NCI-H446 treated with DMSO at 0.1 percent for 48 hours (cell line): ENCODE measurements at regions not wholly inside any gene's neighbourhood (a gene's known extent, or its start where the extent isn't known, plus 50 kb on each side); places are given as distances from the start of the nearest gene placed in this dataset.
"Not testable (repeated sequence)": the region's sequence is repeated elsewhere in the genome, so short reads cannot be mapped to it uniquely, and the experiment has no call there.

Experiments used
- DNase-seq: peaks from one replicate; lab custom pipeline; 2025; lab: John Stamatoyannopoulos, UW

DNA sequence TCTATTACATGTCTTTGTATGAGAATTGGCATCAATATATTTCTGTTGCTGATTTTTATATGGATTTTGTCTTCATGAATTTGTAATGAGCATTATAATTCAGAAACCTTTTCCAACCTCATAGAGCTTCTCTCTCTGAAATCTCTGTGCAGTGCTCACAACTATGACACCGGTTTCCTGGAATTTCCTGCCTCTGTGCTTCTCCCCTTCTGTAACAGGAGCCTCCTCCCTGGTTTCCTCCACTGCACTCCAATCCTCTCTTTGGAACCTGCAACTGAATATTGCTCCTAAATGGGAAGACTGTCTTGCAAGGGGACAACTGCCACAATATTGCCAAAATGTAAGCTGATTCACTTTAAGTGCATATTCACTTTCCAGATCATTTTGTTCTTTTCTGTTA lies 1147.9 kb downstream of the UQCRFS1 start:
- no peak for DNase-seq

DNA sequence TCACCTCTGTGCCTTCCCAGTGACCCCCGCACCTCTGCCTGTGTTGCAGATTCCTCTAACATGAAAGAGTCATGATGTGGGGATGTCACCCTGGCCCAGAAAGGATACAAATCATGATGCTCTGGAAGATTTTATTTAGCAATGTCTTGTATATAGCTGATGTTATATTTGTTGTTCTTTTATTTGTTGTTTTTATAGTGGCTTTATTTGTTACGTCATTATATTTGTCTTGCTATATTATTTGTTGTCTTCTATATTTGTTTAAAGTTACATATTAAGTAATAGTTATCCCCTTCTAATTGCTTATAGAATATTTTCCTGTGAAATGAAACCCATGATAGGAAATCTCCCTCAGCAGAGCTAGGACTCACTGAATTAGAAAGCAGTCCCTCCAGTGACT lies 1149.2 kb downstream of the UQCRFS1 start:
- no peak for DNase-seq

DNA sequence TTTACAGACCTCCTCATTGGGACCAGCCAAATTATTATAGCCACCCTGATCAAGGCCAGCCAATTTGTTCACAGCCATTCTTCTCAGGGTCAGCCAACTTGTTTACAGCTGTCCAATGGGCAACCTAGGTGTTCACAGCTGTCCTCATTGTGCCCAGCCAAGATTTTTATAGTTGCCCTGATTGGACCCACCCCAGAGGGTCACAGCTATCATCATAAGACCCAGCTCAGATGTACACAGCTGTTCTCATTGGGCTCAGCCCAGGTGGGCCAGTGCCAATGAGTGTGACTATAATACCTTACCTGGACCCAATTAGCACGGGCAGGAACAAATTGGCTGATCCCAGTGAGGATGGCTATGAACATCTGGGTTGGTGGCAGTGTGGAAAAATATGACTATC lies 1151.8 kb downstream of the UQCRFS1 start:
- no peak for DNase-seq

GRCh38 chr19:28057026-28057425 lies 1155.9 kb downstream of the UQCRFS1 start:
- not testable (repeated sequence) for DNase-seq

GRCh38 chr19:28051047-28051446 lies 1161.9 kb downstream of the UQCRFS1 start:
- no peak for DNase-seq

- no peak for DNase-seq
These were observed 1163.1 kb downstream of the UQCRFS1 start for GRCh38 chr19:28049875-28050274.

- DNase-seq = no peak
These were observed 1166.0 kb downstream of the UQCRFS1 start for GRCh38 chr19:28046932-28047331.

- no peak for DNase-seq
These were observed 1167.3 kb downstream of the UQCRFS1 start for GRCh38 chr19:28045621-28046020.

DNA sequence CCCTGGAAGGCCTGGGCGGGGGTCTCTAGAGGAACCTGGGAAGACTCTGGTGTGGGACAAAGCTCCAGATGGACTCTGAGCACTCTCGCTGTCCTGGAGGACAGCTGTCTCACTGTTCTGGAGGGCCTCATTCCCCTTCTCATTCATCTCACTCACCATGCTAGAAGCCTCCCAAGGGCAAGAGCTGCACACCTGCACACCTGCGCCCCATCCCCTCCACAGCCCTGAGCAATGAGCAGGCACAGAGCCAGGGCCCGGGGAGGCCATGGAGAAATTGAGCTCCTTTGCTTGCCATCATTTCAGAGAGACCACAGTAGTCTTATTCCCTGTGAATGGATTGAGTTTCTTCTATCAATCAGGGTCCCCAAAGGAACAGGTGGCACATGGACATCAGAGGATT lies 1168.5 kb downstream of the UQCRFS1 start:
- no peak for DNase-seq

- DNase-seq = no peak
These were observed 1170.4 kb downstream of the UQCRFS1 start for GRCh38 chr19:28042516-28042915.

GRCh38 chr19:28039677-28040381 lies 1173.1 kb downstream of the UQCRFS1 start:
- DNase-seq = no peak

DNA sequence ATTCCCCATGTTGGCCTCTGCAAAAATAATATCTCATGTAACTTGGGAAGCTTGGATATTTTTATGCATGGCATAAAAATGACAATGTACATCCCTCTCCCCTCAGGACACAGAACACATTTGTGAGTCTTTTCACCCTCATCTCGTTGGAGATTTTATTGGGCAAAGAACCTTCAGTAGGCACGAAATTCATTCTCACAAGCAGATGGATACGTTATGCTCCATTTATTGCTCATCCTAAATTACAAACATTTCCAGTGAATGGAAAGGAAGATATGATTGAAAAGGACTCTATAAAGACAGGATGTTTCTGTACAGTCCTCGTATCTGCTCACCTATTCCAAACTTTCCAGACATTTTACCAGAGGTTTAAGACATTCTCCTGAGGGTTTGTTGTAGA lies 1175.8 kb downstream of the UQCRFS1 start:
- DNase-seq = no peak

DNA sequence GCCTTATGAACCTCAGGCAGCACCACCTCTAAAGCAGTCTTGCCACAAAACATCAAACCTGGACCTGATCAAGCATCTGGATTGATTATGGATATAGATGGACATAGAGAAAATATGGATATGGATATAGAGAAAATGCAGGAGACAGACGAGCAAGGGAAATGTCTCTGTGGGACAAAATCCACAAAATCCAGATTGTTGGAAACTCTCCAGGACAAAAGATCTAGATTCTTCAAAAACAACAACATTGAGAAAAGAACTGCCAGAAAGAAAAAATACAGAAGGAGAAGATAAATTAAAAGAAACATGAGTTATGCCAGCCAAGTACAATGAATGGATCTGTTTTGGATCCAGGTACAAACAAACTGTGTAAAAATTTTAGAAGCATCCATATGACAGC lies 1176.5 kb downstream of the UQCRFS1 start:
- DNase-seq = no peak

GRCh38 chr19:28034936-28035335 lies 1178.0 kb downstream of the UQCRFS1 start:
- no peak for DNase-seq

DNA sequence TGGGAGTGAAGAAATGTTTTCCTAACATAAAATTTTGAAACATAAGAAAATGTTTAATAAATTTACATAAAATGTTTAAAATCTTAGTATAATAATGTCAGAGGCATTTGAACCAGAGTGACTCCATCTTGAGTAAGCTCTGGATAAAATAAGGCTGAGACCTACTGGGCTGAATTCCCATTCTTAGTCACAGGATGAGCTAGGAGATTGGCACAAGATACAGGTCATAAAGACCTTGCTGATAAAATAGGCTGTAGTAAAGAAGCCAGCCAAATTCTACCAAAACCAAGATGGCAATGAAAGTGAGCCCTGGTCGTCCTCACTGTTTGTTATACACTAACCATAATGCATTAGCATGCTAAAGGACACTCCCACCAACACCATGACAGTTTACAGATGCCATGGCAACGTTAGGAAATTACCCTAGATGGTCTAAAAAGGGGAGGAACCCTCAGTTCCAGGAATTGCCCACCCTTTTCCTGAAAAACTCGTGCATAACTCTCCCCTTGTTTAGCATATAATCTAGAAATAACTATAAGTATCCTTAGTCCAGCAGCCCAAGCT lies 1184.0 kb downstream of the UQCRFS1 start:
- no peak for DNase-seq

GRCh38 chr19:28027116-28027515 lies 1185.8 kb downstream of the UQCRFS1 start:
- DNase-seq = no peak

- DNase-seq = no peak
These were observed 1186.3 kb downstream of the UQCRFS1 start for GRCh38 chr19:28026636-28027035.

DNA sequence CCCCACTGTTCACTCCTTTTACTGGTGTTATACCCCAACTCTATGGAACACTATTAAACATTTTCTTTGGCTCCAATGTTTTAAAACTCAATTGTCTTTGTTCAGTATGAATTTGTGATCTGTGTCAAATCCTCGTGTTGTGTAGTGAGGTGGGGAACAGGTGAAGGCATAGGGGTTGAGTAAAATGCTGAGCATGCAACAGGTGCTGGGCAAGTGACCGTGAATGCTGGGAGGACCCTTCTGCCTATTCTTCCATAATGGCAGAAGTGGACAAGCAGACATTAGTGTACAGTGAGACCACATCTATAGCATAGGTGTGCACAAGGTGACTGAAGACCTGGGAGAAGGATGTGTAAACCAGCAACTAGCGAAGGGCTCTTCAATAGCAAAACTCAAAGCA lies 1188.0 kb downstream of the UQCRFS1 start:
- DNase-seq = no peak

DNA sequence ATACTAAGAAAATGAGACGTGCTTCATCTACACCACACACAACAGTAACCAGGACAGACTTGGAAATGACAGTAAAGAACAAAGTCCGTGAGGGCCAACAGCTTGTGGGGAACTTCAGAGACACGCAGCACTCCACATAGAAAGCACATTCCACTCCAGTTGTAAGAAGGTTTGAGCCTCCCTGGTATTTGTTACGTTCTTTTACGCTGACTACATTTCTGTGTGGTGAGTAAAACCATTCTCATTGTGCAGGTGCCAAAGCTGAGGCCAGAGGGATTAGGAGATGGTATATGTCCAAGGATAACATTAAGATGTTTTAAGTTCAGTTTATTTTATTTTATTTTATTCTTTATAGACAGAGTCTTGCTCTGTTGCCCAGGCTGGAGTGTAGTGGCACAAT lies 1189.9 kb downstream of the UQCRFS1 start:
- DNase-seq = no peak

DNA sequence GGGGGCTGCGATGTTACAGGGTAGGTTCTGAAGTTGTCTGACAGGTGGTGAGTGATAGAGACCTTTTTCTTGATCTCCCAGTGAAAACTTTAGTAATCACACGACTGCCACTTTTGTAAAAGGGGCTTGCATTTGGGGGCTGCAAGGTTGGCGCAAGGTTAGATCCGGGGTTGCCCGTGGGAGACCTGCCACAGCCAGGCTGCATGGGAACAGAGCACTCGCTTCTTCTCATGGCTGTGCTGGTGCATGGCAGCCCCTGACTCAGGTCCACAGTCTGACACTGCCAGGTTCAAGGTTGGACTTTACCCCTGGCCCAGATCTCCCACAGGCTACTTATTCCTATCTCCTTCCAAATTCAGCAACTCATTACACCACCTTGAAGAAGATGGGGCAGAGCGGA lies 1190.4 kb downstream of the UQCRFS1 start:
- DNase-seq = no peak

GRCh38 chr19:28021259-28022185 lies 1191.4 kb downstream of the UQCRFS1 start:
- no peak for DNase-seq

DNA sequence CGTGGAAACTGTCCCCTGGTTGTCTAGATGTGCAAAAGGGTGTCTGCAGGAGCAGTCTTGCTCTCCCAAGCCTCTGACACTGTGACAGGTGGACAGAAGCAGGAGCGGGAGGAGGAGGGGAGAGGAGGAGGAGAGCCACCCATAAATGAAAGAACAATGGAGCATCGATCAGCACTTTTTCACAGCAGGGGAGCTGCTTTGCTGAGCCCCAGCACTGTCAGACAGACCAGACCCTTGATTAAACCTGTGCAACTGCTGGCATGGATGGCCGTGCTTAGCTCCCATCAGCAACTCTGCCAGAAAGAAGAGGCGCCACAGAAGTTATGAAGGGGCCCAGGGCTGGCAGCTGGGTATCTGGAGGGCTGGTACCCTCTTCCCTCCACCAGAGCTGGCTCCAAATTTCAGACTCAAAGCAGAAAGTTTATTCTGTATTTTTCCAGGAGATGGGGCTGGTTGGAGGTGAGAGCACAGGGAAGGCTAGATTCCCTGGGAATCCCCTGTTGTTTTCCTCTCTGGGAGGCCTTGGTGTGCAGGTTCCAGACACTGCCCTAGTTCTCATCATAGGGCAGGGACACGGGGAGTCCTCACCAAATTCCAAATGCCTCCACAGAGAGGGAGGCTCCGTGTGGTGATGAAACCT lies 1192.2 kb downstream of the UQCRFS1 start:
- DNase-seq = no peak

- no peak for DNase-seq
These were observed 1193.0 kb downstream of the UQCRFS1 start for GRCh38 chr19:28019901-28020300.
